GM12875 (cell line): ENCODE measurements at regions not wholly inside any gene's neighbourhood (a gene's known extent, or its start where the extent isn't known, plus 50 kb on each side); places are given as distances from the start of the nearest gene placed in this dataset.

Experiments used
- H3K4me3 ChIP-seq: one replicate; pipeline ENCODE4 v1.5.1; 2011; ENCODE audit warnings: low read depth, low read length, control low read depth
- TF ChIP-seq, protein P1 (sequence below): IDR thresholded peaks from 2 replicates; pipeline ENCODE4 v1.5.1; 2011; ENCODE audit warnings: low read depth, mild to moderate bottlenecking, control low read depth, inconsistent platforms, low read length, moderate library complexity, borderline replicate concordance; ENCODE audit not compliant: insufficient read depth

GRCh38 chr16:51723036-51723724 lies 572.1 kb upstream of the SALL1 start:
- TF ChIP-seq, protein P1, sequence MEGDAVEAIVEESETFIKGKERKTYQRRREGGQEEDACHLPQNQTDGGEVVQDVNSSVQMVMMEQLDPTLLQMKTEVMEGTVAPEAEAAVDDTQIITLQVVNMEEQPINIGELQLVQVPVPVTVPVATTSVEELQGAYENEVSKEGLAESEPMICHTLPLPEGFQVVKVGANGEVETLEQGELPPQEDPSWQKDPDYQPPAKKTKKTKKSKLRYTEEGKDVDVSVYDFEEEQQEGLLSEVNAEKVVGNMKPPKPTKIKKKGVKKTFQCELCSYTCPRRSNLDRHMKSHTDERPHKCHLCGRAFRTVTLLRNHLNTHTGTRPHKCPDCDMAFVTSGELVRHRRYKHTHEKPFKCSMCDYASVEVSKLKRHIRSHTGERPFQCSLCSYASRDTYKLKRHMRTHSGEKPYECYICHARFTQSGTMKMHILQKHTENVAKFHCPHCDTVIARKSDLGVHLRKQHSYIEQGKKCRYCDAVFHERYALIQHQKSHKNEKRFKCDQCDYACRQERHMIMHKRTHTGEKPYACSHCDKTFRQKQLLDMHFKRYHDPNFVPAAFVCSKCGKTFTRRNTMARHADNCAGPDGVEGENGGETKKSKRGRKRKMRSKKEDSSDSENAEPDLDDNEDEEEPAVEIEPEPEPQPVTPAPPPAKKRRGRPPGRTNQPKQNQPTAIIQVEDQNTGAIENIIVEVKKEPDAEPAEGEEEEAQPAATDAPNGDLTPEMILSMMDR = no peak
- H3K4me3 ChIP-seq = no peak overlapping the region

GRCh38 chr16:51722467-51722866 lies 571.4 kb upstream of the SALL1 start:
- TF ChIP-seq, protein P1 = no peak
- H3K4me3 ChIP-seq = no peak overlapping the region

DNA sequence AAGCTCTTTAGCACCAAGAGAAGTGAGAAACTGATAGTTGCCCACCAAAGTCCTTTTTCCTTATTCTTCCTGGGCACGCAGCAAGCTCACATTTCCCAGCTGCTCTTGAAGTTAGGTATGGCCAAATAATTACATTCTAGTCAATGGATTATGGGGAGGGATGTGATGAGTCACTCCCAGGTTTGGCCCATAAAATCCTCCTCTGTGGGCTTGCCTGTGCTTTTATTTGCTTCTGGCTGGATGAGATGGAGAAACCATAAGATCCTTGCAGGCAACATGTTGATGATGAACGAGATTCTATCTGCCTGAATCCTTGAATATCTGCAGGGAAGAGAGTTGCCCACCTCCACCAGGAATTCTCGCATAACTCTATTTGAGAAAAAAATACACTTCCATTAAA lies 568.3 kb upstream of the SALL1 start:
- TF ChIP-seq, protein P1 = no peak

GRCh38 chr16:51716195-51716594 lies 565.1 kb upstream of the SALL1 start:
- TF ChIP-seq, protein P1 = no peak
- no peak overlapping the region for H3K4me3 ChIP-seq

More for the DNA sequence above, 568.3 kb upstream of the SALL1 start:
- H3K4me3 ChIP-seq = no peak overlapping the region

DNA sequence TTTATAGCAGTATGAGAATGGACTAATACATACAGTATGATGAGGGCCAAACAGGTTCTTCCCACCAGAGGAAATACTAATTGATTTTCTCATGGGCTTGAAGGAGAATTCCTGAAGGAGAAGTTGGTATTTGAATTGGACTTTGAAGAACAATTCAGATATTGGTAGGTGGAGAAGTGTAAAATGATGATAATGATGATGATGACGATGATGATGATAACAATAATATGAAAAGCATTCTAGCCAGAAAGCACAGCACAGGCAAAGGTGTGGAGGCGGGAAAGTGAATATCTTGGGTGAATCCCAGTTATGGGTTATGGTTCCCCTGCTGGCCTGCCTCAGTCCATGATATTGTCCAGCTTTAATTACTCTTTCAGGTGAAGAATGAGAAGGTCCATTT lies 562.4 kb upstream of the SALL1 start:
- no peak overlapping the region for H3K4me3 ChIP-seq
- TF ChIP-seq, protein P1 = no peak

- no peak overlapping the region for H3K4me3 ChIP-seq
- TF ChIP-seq, protein P1 = no peak
These were observed 560.0 kb upstream of the SALL1 start for GRCh38 chr16:51710905-51711563.

DNA sequence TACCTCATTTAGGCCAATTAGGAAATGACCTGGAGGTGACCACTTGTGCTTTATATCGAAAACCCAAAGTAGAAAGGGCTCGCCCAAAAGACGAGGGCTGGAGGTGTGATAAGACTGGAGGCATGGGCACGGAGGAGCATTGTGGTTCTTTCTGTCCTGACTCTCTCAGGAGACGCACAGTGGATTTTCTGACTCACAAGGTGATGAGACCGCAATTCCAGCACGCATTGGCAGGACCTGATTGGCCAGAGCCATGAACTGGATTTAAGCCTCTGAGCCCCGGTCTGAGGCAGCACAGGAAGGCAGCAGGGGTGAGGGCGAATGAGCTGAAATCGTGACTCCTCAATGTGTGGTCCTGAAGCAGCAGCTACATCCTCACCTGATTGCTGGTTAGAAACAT lies 559.1 kb upstream of the SALL1 start:
- no peak overlapping the region for H3K4me3 ChIP-seq
- TF ChIP-seq, protein P1 = no peak
